EH (cell line): ENCODE measurements at regions not wholly inside any gene's neighbourhood (a gene's known extent, or its start where the extent isn't known, plus 50 kb on each side); places are given as distances from the start of the nearest gene placed in this dataset.
"Not testable (repeated sequence)": the region's sequence is repeated elsewhere in the genome, so short reads cannot be mapped to it uniquely, and the experiment has no call there.

ENCODE experiments used
- DNase-seq: peaks from one replicate; pipeline ENCODE4 v3.0.0-alpha.2; 2015; ENCODE audit warnings: low read depth

GRCh38 chr5:166758151-166758550, 1533.3 kb upstream of the WWC1 start:
- no peak for DNase-seq

DNA sequence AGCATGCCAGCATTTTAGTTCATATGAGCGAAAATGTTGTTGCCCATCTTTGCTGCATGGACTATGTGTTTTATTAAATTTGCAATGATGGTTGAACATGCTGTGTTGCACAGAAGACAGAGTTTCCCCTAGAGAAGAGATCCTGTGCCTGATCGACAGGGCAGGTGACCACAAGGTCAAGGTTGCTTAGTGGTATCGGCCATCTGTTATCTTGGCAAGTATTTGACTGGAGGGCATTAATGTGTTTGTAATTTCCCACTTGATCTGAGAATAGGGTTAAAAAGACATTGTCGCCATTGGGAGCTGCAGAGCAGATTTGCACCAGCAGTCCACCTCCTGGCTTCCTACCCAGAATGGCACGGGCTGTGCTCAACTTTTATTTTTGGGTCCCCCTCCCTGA, 1523.6 kb upstream of the WWC1 start:
- DNase-seq, result no peak

- no peak for DNase-seq
These were observed 1522.9 kb upstream of the WWC1 start for GRCh38 chr5:166768536-166768935.

DNA sequence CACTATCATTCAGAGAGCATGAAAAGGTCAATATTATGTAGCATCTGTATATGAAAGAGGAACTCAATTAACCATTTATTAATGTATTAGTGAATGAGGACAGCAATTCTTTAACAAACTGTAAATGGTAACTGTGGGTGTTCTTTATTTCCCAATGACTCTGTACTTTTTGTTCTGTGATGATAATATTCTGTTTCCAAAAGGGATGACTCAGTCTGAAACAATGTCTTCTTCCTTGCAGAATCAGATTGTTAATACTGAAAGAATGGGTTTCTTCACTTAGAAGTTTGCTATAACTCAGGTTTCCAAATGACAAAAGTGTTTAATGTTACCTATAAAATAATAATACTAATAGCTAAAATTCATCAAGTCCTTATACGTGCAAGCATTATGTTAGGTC, 1518.7 kb upstream of the WWC1 start:
- DNase-seq, result no peak

DNA sequence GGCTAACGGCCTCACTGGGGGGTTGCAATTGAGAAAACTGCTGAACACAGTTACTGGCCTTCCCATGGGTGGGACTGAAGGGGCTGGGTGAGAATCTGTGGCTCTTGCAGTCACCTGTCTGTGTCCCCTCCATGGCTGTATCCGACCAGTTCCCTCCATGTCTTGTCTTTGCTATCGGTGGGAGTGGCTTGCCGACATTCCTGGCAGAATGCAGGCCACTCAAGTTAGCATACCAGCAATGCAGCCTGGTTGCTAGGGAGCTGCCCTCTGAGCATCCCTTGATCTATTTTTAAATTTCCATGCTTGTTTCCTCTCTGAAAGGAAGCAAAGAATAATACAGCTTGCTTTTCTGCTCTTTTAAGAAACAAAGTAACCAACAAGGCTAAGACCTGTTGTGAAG, 1509.7 kb upstream of the WWC1 start:
- no peak for DNase-seq

DNA sequence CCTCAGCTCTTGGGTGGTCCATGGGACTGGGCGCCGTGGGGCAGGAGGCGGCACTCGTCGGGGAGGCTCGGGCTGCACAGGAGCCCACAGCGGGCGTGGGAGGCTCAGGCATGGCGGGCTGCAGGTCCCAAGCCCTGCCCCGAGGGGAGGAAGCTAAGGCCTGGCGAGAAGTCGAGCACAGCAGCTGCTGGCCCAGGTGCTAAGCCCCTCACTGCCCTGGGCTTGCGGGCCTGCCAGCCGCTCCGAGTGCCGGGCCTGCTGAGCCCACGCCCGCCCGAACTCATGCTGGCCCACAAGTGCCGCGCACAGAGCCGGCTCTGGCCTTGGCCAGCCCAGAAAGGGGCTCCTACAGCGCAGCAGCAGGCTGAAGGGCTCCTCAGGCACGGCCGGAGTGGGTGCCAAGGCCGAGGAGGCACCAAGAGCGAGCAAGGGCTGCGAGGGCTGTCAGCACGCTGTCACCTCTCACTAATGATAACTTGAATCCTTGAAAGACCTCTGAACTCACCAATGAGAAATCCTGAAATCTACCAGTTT, 1506.8 kb upstream of the WWC1 start:
- DNase-seq, result no peak

- no peak for DNase-seq
These were observed 1505.3 kb upstream of the WWC1 start for GRCh38 chr5:166786178-166786577.

GRCh38 chr5:166786889-166787288, 1504.6 kb upstream of the WWC1 start:
- DNase-seq, result no peak

GRCh38 chr5:166788050-166788449, 1503.4 kb upstream of the WWC1 start:
- no peak for DNase-seq

- no peak for DNase-seq
These were observed 1495.7 kb upstream of the WWC1 start for GRCh38 chr5:166795756-166796155.

DNA sequence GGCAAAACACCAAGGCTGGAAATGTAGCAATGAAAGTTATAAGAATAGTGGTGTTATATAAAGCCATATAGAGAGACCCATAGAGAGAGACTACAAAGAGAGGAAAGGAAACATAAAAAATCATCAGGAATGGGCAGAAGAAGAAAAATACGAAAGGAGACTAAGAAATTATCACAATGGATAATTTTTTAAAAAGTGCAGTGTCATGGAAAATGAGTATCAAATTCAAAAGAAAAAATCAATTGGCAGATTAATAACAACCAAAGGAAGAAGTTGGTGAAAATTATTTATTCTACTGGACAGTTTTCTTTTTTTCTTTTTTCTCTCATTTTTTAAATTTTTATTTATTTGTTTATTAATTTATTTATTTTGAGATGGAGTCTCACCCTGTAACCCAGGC, 1488.4 kb upstream of the WWC1 start:
- DNase-seq, result no peak

- DNase-seq, result not testable (repeated sequence)
These were observed 1487.2 kb upstream of the WWC1 start for GRCh38 chr5:166804223-166804622.

DNA sequence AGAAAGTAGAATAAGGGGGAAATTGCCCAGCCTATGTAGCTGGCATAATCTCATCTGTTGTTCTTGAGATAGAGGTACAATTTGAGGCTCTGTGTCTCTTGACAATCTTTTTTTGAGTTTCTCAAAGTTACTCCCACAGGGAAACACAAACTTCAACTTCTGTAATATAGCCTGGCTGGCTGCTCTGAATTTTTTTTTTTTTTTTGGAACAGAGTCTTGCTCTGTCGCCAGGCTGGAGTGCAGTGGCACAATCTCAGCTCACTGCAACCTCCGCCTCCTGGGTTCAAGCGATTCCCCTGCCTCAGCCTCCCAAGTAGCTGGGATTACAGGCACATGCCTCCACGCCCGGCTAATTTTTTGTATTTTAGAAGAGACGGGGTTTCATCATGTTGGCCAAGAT, 1486.8 kb upstream of the WWC1 start:
- not testable (repeated sequence) for DNase-seq

DNA sequence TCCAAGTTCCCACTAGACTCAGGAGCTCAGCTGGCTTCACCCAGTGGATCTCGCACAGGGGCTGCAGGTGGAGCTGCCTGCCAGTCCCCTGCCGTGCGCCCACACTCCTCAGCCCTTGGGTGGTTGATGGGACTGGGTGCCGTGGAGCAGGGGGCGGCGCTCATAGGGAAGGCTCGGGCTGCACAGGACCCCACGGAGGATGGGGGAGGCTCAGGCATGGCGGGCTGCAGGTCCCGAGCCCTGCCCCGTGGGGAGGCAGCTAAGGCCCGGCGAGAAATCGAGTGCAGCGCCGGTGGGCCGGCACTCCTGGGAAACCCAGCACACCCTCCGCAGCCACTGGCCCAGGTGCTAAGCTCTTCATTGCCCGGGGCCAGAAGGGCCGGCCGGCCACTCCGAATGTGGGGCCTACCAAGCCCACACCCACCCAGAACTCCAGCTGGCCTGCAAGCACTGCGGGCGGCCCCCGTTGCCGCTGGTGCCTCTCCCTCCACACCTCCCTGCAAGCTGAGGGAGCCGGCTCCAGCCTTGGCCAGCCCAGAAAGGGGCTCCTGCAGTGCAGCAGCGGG, 1481.3 kb upstream of the WWC1 start:
- DNase-seq, result not testable (repeated sequence)

DNA sequence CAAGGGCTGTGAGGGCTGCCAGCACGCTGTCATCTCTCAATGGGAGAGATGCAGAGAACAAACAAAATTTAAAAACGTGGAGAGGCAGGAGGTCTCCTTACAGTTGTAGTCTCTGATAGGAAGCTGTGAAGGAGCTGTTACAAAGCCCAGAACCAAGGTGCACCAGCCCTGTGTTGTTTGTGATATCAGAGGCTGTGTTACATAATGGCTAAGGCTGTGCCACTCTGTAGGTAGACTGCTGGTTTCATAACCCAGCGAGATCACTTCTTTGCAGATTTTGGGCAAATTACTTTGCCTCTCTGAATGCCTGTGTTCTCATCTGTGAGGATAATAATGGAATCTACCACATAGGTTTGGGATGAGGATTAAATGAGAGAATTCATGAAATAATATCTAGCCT, 1480.7 kb upstream of the WWC1 start:
- no peak for DNase-seq

DNA sequence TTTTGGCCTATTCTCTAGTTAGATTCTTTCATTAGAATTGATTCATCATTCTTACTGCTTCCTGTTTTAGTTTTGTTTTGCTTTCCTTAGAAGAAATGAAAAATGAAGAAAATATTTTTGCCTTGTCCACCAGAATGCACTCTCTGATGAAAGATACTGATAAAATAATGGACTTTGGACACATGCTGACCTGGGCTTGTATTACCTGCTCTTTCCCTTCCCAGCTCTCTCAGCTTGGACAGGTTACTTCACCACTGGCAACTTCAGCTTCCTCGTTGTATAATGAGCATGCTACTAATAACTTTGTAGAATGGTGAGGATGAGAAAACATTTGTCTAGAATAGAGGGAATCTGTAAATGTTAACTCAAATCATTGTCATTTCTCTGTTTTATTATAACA, 1468.1 kb upstream of the WWC1 start:
- no peak for DNase-seq

DNA sequence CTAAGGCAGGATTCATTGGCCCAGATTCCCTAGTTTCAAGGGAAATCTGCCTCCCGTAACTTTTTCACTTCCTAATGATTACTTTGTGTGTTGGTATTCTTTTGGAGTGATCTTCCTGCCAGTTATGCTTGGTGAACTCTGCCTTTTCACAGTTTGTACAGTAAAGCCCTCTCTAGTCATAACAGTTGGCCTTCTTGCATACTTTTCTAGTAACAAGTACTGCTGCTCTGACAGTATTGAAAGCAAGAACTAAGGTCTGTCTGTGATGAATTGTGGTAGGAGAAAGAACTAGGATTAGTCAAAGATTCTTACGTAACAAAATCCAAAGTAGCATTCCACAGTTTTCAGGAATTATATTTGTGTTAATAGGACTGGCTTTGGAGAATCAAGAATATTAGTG, 1457.2 kb upstream of the WWC1 start:
- DNase-seq, result no peak

- DNase-seq, result peak; percentile 0
These were observed 1446.4 kb upstream of the WWC1 start for GRCh38 chr5:166845044-166845443.

DNA sequence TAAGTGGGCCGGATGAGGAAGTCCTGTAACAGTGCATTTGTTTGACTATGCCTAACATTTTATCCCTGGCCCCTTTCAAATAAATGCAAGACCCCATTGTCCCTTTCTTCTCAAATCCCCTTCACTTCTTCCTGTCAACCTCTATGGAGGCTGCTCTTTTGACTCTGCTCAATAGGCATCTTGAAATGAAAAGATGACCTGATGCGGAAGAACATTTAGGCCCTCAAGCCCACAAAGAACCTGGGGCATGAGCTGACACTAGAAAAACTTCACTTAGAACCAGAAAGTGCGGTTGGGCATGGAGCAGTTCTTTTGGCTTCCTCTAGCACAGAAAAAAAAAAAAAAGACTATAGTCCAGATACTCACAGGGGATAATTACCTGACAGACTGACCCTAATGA, 1434.7 kb upstream of the WWC1 start:
- DNase-seq, result no peak

DNA sequence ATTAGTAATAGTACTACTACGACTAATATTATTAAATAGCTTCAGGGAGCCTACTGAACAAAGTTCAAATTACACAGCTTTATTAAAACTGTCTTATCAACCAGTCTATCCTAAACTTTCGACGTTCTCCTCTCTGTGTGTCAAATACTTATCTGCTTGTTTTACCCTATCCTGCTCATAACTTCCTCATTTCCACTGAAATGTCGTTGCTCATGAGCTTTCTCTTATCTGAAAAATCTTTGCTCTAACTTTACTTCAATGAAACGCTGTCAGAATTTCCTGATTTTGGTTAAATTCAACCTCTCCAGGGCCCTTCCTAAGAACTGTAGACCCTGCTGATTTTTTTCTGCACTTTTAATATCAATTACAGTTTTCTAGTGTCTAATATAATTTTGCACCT, 1431.0 kb upstream of the WWC1 start:
- DNase-seq, result no peak

- no peak for DNase-seq
These were observed 1428.9 kb upstream of the WWC1 start for GRCh38 chr5:166862581-166862980.

DNA sequence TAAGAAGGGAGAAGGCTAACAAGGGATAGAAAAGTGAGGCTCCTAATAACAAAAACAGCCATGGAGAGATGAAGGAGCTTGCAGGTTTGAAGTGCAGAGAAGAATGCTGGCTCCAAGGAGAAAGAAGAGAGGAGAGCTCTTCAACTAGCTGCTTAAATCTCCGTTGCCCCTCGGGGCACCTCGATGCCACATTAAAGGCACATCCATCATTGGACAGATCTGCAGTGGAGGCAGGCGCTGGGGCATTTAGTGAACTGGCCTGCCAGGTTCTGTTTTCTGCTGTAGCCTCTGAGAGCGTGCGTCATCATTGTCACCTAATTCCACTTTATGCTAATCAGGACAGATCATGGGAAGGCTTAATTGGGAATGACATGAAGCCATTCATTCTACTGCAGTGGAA, 1426.2 kb upstream of the WWC1 start:
- no peak for DNase-seq

DNA sequence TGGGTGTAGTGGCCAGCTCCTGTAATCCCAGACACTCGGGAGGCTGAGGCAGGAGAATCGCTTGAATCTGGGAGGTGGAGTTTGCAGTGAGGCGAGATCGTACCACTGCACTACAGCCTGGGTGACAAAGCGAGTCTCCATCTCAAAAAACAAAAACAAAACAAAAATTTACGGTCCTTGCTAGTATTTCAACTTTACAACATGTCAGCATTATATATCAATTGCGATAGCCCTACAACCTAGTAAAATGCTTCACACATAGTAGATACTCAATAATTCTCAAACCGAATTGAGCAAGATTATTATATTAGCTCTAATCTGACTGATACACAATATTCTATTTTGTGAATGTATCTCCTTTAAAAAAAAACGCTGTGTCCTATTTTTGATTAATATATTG, 1411.0 kb upstream of the WWC1 start:
- no peak for DNase-seq

DNA sequence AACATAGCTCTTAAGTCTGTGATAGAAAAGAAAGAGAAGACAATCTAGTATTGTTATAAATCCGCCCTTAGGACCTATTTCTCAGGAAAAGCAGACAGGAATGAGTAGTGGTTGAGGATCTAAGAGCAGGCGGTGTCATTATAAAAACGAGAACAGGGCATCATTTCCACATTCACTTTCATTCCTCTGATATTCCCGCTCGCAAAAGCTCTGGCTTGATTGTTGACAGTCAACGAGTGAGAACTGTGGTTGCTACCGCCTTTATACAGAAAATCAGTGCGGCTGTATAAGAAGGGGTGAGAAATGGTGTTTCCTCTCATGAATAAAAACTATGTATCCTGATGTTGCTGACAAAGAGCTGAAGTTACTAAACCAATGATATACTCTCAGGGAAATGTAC, 1409.6 kb upstream of the WWC1 start:
- no peak for DNase-seq

GRCh38 chr5:166883016-166883415, 1408.4 kb upstream of the WWC1 start:
- no peak for DNase-seq
